ENCODE measurements at regions not wholly inside any gene's neighbourhood (a gene's known extent, or its start where the extent isn't known, plus 50 kb on each side); places are given as distances from the start of the nearest gene placed in this dataset.

DNA sequence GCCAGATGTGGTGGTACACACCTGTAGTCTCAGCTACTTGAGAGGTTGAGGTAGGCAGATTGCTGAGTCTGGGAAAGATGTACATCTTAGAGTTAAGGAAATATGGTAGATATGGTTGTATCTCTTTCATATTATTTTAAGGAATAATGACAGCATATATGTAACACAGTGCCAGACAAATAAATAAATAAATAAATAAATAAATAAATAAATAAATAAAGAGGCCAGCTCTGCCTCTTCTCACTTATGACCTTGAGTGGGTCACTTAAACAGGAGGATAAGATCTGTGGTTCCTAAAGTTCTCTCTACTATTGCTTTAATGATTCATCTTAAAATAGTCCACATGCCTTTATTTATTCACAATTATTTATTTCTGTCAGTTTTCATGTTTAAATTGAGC lies 890.9 kb upstream of the TENM4 start:
- Histone ChIP-seq H4K91ac (replicated peaks; ENCODE audit: insufficient read length, low read length) (no peak overlapping the region), H2BK20ac (ENCODE audit: low read length) (no peak overlapping the region), H2BK120ac (replicated peaks; ENCODE audit: low read depth, low read length) (no peak overlapping the region), H3K4ac (replicated peaks; ENCODE audit: insufficient read length, low read depth, low read length) (no peak overlapping the region), H2AFZ (ENCODE audit: low read length) (no peak overlapping the region), H3K56ac (replicated peaks; ENCODE audit: insufficient read length, low read depth, low read length) (no peak overlapping the region), H3K18ac (ENCODE audit: extremely low read depth, low read length) (no peak overlapping the region), H2BK5ac (ENCODE audit: low read depth, low read length) (no peak overlapping the region), H3K4me1 (replicated peaks in 1 of 4; ENCODE audit: control insufficient read depth in 3 of 4, insufficient read depth in 4 of 4, low read length in 3 of 4) (peaks cover 0 to 11% (median 4%) of the 10 kb centered on the region in 4 experiments; a peak in 3 of 7 replicates), H3K9ac (replicated peaks in 1 of 4; ENCODE audit: extremely low read depth in 1 of 4, low read depth in 3 of 4, low read length in 3 of 4) (no peak overlapping the region), H3K27ac (ENCODE audit: low read depth, low read length) (no peak overlapping the region), H2BK15ac (ENCODE audit: low read length) (no peak overlapping the region), H3K4me2 (ENCODE audit: insufficient read depth in 1 of 2, low read depth in 2 of 2, low read length in 2 of 2) (no peak overlapping the region), H3K79me1 (ENCODE audit: low read depth, low read length) (no peaks in the 10 kb centered on the region), H4K20me1 (replicated peaks in 1 of 2; ENCODE audit: control insufficient read depth in 1 of 2, insufficient read depth in 2 of 2, low read length in 2 of 2) (no peaks in the 10 kb centered on the region), H3K23ac (ENCODE audit: insufficient read length) (no peak overlapping the region), H2BK12ac (ENCODE audit: low read depth, low read length) (no peak overlapping the region), H3K14ac (ENCODE audit: insufficient read length) (no peak overlapping the region), H4K5ac (ENCODE audit: insufficient read length, low read depth, low read length) (no peak overlapping the region), H3K36me3 (ENCODE audit: control insufficient read depth in 2 of 4, insufficient read depth in 4 of 4, low read length in 3 of 4) (no peaks in the 10 kb centered on the region), H2AK5ac (ENCODE audit: low read depth, low read length) (no peak overlapping the region), H3K27me3 (replicated peaks in 1 of 4; ENCODE audit: control insufficient read depth in 3 of 4, extremely low read depth in 1 of 4, insufficient read depth in 3 of 4, low read length in 3 of 4) (no peaks in the 10 kb centered on the region), H3K23me2 (ENCODE audit: low read depth, low read length) (no peaks in the 10 kb centered on the region), H4K8ac (ENCODE audit: extremely low read depth, insufficient read depth, low read length) (no peak overlapping the region), H3K9me3 (ENCODE audit: insufficient read depth in 2 of 2, low read depth in 1 of 2, low read length in 1 of 2) (no peaks in the 10 kb centered on the region), H3K4me3 (ENCODE audit: extremely low read depth in 1 of 4, insufficient read depth in 2 of 4, low read depth in 3 of 4, low read length in 4 of 4) (no peak overlapping the region), H3K79me2 (ENCODE audit: control insufficient read depth in 1 of 2, insufficient read depth in 2 of 2, low read length in 2 of 2) (no peaks in the 10 kb centered on the region)
- ChIA-PET CTCF (ENCODE audit: partially characterized antibody) (interaction anchor here (0.6 to 1.2 kb wide), 2 partner anchors 10 to 380 kb away, joined by 3 to 4 read pairs; no protein-coding TSS in a partner anchor), POLR2A (ENCODE audit: partially characterized antibody) (no interaction called here)
- DNase-seq (ENCODE audit: low read depth in 1 of 2, low spot score in 2 of 2): no peak
- TF ChIP-seq SRF (IDR thresholded peaks at IDR 0.05; ENCODE audit: low read depth, low read length) (no peak), RXRA (IDR thresholded peaks at IDR 0.05; ENCODE audit: insufficient read depth, low read depth, low read length) (no peak)
- TF ChIP-seq, protein P1, sequence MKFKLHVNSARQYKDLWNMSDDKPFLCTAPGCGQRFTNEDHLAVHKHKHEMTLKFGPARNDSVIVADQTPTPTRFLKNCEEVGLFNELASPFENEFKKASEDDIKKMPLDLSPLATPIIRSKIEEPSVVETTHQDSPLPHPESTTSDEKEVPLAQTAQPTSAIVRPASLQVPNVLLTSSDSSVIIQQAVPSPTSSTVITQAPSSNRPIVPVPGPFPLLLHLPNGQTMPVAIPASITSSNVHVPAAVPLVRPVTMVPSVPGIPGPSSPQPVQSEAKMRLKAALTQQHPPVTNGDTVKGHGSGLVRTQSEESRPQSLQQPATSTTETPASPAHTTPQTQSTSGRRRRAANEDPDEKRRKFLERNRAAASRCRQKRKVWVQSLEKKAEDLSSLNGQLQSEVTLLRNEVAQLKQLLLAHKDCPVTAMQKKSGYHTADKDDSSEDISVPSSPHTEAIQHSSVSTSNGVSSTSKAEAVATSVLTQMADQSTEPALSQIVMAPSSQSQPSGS (IDR thresholded peaks at IDR 0.05; ENCODE audit: low read length): no peak
- FAIRE-seq: no peak

All from H1 (cell line).